Superior temporal gyrus (tissue), 1 donor: ENCODE measurements at regions not wholly inside any gene's neighbourhood (a gene's known extent, or its start where the extent isn't known, plus 50 kb on each side); places are given as distances from the start of the nearest gene placed in this dataset.
A peak's percentile ranks its signal among the peaks of the same experiment; 100 is the strongest.

Experiments used
- DNase-seq: peaks from one replicate; pipeline ENCODE4 v3.0.0-alpha.2; 2016; ENCODE audit errors: extremely low spot score

DNA sequence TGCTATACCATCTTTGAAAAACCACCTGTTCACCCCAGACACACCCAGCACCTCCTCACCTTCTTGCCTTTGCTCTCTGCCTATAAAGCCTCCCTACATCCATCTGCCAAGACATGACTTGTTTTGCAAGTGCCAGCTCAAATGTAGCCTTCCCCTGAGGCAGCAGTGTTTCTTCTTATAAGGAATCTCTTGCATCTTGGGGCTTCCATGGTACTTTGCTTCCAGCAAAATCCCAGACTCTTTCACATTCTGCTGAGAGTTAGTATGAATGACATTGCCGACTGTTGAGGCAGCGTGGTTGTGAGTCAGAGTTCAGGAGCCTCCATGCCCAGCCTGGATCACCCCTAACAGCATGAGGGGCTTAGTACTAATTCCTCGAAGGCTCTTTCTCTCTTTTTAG is 217.4 kb upstream of the RUNX1 start:
- no peak for DNase-seq

DNA sequence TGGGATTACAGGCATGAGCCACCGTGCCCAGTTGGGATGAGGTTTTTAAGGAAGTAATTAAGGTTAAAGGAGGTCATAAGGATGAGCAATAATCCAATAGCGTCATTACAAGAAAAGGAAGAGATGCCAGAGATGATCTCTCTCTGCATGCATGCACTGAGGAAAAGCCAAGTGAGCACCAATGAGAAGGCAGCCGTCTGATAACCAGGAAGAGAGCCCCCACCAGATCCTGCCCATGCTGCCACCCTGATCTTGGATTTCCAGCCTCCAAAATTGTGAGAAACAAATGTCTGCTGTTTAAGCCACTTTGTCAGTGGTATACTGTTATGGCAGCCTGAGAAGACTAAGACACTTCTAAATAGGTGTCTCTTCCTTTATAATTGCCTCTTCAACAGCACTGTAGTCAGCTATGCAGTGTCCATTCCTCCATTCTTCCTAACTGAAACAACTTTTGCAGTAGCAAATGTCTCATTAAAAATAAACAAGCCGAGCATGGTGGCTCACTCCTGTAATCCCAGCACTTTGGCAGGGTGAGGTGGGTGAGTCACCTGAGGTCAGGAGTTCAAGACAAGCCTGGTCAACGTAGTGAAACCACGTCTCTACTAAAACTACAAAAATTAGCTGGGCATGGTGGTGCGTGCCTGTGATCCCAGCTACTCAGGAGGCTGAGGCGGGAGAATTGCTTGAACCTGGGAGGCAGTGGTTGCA is 216.2 kb upstream of the RUNX1 start:
- no peak for DNase-seq

DNA sequence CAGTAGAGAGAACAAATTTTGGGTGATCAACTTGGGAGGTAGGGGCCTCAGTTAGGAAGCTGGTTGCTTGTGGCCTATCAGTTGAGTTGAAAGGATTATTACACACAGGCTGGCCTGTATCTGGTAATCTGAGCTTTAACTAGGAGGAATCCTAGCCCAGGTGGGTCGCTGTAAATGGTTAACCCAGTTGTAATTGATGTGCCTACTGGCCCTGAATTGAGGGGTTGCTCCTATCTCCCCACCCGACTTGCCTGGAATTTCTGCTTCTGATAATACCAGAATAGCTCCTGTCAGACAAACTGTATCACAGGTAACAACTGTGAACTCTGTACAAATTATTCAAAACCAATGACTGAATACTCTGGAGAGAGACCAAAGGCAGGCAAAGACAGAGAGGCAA is 210.4 kb upstream of the RUNX1 start:
- DNase-seq, result no peak

DNA sequence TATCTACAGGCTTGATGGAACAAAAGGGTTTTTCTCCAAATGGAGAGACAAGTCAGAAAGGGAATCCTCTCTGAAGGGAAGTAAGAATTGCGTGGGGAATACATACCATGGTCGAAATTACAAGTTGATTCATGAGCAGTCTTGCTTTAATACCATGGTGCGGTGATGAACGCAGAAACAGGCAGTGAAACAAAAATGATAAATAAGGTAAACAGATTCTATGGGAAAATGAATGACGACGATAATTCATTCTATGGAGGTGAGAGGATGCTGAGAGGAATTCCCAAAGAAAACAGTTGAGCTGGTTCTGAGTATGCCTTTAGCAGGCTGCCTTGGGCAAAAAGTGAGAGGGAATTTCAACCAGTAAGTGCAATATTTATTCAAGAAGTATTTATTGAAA is 209.4 kb upstream of the RUNX1 start:
- DNase-seq, result no peak

DNA sequence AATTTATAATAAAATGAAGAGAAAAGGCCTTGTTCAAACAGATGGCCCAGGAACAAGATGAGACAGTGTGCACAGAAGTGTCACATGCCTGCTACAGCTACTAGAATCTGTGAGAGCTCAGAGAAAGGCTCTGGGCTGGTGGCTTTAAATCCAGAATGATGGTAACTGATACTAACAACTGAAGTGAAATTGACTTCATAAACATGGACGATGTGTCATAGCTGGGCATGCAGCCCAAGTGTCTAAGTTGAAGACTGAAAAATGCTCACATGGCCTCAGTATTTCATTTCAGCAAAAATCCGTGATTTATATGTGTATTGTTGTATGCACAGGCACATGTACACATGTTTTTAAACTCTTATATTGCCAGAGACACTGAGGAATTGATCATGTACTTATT is 208.3 kb upstream of the RUNX1 start:
- DNase-seq, result peak; percentile 68

DNA sequence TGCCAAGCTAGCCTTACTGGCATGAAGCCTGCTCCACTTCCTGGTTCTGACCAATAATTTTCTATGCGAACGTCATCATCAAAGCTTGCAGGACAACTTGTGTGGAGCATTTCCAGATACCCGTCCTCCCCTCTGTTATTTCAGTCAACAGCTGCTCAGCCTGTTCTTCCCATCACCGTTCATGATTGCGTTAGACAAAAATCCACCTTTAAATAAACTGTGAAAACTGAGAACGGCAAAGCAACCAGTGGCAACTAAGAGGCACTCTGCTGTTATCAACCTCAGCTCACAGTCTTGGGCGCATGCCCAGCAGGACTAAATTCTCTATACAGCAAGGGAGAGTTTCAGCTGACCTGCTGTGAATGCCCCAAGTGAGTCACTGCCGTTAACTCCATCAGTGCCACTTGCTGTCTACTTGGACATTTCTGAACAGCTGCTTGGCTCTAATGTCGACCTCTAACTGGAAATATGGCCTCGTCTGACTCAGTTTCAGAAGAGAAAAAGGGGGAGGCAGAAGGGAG is 207.4 kb upstream of the RUNX1 start:
- peak; percentile 55 for DNase-seq

DNA sequence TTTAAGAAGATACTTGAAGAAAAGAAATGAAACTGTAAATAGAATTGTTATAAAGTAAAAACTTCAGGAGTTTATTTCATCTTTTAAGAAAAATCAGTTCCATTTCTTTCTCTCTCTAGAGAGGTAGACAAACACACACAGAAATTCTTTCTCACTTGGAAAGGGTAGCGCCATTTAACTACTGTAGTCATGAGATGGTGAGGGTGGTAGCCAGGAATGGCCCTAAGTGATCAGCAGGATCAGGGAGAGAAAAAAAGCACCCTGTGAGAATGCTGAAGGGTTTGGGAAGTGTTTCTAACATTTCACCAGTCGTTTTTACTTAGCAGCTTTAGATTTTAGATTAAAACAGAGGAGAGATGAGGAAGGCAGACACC is 205.7 kb upstream of the RUNX1 start:
- no peak for DNase-seq

DNA sequence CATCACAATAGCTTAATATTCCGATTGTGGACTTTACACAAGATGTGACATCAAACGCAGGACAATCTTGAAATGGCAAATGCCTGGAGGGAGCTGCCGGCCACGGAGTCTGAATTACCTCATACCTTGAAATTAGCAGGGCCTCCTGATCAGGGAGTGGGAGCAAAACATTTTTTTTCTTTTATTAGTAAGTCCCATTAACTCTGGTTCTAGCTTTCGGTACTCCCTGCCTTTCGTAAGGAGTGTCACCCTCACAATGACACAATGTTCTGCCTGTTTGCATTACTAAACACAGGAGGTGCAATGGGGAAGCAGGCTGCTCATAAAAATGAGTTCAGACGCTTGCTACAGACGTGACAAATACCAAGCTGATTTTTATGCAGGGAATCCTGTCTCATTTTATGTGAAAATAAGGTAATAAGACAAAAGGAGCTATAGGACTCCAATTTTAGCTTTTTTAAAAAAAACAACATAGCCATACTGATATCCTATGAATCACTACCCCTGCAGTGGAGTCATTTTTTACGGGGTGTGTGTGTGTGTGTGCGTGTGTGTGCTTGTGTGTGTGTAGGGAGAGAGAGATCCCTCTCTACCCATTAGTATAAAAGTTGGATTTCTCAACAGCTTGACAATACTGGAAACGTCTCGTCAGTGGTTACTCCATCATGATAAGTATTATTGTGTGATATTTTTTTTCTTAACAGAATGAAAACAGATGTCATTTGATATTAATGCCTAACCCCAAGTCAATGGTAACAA is 205.1 kb upstream of the RUNX1 start:
- DNase-seq, result no peak

DNA sequence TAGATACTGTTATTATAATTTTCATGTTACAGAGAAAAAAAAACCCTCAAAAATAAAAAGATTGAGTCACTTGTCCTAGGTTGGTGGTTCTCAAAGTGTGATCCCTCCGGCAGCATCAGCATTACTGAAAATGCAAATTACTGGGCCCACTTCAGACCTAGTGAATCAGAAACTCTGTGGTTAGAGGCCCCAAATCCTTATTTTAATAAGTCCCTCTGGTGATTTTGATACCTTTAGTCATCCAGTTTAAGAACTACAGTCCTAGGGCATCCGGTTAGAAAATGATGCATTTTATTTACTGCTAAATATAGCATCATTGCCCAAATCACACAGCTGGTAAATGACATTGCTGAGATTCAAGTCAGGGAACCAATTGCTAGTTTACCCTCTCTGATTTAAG is 203.7 kb upstream of the RUNX1 start:
- no peak for DNase-seq

DNA sequence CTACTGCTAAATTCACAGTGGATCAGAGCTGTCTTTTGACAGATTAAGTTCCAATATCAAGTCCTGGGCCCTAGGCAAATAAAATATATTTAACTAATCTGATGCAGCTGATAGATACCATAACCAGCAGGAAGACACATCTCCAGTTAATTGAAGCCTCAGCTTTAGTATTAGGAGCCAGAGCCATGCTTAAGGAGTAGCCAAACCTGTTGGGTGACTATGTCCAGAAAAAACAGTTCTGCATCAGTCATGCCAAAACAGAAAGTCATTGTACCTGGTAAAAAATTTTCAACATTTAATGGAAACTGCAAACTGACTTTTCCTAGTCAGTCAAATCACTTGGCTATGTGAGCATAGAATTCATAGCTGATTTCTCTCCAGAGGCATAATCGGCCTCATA is 200.5 kb upstream of the RUNX1 start:
- DNase-seq, result no peak

DNA sequence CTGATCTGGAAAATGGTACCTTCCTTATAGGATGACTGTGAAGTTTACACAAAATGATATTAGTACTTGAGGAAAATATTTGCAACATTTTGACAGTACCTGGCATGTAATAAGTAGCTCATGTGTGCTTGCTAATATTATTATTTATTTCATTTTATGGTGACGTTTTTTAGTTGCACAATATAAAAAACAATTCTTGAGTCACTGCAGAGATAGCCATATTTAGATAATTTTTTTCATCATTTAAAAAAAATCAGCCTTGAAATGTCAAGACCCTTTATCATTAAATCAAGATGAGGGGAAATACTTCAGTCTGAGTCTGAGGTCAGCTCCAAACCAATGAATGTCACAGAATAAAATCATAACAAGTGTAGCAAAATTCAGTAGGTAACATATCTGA is 196.8 kb upstream of the RUNX1 start:
- no peak for DNase-seq

DNA sequence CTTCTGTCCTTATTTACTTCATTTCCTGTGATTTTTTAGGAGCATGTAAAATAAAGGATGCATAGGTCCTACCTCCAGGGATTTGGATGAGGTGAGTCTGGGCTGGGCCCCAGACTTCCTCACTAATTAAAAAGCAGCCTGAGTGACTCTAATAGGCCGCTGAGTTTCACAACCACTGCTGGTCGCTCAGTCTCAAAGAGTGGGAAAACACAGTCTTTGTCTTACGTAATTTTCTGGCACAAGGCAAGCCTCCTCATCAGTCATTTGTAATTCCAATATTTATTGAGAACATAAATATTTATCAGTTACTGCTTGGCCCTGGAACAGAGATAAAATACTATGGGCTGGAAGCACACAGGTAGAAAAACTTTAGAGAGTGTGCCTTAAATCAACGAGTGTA is 195.4 kb upstream of the RUNX1 start:
- DNase-seq, result no peak

DNA sequence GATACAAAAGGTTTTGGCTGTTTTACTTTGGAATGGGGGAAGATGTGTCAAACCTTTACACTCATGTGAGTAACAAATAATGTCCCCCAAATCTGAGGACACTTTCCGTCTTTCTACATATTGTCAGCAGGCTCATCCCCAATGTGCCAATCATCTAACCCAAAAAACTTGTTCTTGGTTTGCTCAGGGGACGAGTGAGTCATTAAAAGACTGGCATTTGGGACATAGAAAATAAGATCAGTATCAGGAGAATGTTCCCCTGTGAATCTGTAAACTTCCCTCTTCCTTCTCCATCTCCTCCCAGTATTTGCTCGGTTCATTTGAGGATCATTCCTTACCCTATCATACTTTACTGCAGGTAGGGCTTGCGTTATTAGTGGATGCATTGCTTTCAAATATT is 194.1 kb upstream of the RUNX1 start:
- DNase-seq, result no peak

DNA sequence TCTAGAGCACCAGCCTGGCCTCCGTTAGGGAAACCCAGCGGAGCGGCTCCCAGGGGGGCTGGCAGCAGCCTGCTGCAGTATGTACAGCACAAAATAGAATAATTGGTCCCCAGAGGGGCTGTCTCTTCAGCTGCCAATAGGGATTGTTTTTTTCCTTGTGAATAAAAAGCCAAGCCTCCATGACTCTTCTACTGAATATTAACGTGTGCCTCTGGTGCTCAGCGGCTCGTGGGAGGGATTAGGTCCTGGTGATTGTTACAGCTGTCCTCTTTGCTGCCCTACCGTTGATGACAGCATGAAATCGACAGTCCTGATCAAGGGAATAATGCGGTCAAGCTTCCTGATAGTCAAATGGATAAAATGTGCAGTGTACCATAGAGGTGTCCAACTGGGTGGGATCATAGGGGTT is 190.7 kb upstream of the RUNX1 start:
- no peak for DNase-seq

DNA sequence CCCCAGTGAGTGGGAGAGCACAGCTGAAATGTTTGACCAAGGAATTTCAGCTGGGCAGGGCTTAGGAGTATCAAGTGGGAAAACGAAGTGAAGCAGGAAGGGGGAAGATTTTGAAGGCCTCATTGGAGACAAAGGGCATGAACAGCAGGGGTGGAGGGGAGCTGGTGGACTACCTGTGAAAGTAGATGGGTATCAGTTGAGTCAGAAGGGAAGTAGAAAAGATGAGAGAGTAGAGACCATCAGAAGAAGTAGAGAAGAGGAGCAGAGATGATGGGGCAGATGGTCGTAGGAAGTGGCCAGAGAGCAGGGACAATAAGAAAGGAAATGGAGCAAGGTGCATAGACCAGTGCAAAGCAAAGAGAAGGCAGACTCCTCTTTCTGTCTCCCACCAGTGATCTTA is 189.0 kb upstream of the RUNX1 start:
- DNase-seq, result no peak

DNA sequence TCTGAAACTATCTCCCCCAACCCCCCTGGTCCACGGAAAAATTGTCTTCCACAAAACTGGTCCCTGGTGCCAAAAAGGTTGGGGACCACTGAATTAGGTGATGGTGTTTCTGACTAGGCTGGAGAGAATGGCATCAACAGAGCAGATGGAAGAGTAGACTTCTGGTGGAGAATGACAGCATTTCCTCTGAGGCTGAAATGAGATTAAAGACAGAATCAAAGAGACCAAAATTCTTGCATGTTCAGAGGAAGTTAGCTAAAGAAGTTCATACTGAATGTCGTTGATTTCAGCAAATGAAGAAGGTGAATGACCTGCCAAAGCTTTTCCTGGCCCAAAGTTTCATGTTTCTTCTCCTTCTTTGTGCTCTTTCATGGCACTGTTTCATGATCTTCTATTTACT is 188.2 kb upstream of the RUNX1 start:
- no peak for DNase-seq

DNA sequence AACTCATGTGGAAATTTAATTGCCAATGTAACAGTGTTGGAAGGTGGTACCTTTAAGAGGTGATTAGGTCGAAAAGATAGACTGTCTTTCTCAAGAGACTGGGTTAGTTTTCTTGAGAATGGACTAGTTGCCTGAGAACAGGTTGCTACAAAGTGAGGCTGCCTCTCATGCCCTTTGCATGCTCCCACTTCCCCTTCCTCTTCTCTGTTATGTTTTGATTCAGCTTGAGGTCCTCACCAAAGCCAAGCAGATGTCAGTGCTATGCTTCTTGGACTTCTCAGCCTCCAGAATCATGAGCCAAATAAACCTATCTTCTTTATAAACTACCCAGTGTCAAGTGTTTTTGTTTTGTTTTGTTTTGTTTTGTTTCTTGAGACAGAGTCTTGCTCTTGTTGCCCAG is 187.0 kb upstream of the RUNX1 start:
- DNase-seq, result no peak

DNA sequence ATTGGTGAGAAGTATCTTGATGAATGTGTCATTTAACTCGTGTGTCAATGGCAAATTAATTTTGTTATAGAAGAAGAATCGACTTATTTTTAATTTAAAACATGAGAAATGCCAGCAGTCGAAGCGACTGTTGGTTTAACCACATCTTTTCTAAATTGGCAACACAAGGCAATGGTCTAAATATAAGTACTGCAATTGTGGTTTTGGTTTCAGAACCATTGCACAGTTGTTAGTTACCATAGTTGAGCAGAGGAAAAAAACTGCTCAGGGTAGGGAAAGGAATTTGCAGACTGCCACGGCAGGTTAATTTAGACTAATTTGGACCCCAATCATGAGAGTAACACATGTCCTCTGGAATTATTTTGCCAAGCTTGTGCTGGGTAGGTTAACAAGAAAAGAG is 185.6 kb upstream of the RUNX1 start:
- DNase-seq, result no peak

DNA sequence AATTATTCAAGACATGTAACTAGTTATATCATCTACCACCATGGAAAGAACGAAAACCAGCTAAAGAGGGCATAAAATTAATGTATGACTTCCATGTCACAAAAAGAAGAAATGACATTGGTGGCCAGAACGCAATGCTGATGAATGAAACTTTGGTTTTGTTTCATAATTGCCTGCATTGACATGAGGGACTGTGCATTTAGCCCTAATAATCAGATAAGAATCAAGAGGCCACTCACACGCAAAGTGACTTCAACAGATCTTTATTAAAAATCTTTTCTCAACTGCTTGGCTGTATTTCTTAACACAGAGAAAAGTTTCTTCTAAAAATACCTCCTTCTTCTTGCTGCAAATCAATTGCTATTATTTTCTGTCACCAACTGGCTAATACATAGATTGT is 184.7 kb upstream of the RUNX1 start:
- DNase-seq, result no peak

DNA sequence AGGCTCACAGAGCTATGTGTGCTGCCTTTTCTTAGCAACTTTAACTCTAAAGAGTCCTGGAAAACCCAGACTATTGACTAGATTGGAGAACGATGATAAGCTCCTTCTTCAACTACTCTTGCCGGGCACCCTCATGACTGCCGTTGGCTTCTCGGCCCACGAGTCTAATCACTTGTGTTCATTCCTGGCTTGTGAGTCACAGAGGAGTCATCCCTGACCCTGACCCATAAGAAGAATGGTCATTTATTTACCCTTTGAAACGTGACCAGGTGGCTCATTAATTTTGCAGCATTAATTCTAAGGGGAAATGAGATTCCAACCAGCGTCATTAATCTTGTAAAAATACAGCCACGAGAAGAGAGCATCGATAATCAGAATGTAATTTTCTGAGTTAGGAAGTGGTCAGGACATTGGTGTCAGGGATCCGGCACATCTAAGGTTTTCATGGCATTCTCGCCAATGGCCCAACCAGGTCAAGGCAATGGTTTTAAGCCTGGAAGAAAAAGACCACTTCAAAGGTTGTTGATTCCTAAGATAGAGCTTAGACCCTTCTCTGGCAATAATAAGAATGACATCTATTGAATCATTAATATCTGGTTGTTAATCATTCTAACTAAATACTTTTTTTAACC is 183.6 kb upstream of the RUNX1 start:
- DNase-seq, result no peak

DNA sequence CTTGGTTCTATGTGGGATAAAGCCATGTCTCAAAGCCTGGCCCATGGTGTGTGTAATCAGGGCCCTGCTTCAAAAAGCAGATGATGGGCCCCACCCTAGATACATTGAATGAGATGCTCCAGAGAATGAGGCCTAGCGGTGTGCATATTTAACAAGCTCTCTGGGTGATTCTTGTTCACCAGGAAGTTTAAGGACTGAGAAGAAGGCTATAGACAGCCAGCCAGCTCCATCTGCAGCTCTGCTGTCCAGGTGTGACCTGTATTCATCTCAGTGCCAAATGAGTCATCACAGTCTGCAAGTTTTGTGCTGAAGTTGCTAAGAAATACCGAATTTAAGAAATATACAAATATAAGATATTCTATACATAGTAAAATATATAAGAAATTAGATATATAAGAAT is 182.0 kb upstream of the RUNX1 start:
- DNase-seq, result no peak

DNA sequence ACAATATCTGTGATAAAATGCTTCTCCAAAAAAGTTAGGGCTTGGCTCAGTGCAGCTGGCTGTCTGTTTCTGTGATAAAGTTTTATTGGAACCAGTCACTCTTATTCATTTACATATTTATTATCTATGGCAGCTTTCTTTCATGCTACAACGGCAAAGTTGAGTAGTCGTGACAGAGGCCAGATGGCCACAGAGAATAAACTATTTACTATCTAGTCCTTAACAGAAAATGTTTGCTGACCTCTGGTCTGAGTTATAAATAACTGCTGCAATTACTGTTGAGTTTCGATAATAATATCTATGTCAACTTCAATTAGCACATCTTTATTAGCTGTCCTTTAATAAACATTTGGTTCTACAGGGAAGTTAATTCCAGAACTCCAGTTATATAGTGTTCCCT is 180.2 kb upstream of the RUNX1 start:
- no peak for DNase-seq

DNA sequence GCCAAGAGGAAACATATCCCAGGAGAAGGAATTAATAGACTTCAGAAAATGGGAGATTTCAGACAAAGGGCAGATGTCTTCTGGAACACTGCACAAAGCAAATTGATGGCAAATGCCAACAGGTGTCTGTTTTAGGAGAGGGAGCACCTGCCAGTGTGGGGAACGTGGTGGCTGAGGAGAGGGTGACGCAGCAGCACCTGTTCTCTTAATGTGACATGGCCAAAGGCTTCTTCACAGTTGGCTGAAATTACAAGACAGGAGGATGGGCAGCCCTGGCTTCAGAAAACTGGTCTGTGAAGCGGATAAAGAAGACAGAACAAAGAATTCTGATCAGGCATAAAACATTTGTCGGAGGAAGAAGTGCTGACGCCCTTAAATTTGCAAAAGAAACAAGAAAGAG is 178.7 kb upstream of the RUNX1 start:
- no peak for DNase-seq
